SU-DHL-6 (cell line): ENCODE measurements at regions not wholly inside any gene's neighbourhood (a gene's known extent, or its start where the extent isn't known, plus 50 kb on each side); places are given as distances from the start of the nearest gene placed in this dataset.

Experiments
- H2AFZ ChIP-seq: fragments of 200-600 bp; sonication (generic); 2 replicates; pipeline ENCODE4 v1.6.1; 2014; ENCODE audit warnings: low read depth, mild to moderate bottlenecking, moderate library complexity, mixed read lengths, antibody characterized with exemption, low read length; ENCODE audit not compliant: severe bottlenecking
- H3F3A ChIP-seq: fragments of 200-600 bp; shearing (Covaris generic); 2 replicates; pipeline ENCODE4 v1.6.0; 2016; ENCODE audit warnings: antibody characterized with exemption, mild to moderate bottlenecking; ENCODE audit not compliant: insufficient read depth
- H3K27ac ChIP-seq: fragments of 200-600 bp; sonication (generic); 2 replicates; pipeline ENCODE4 v1.5.1; 2016; ENCODE audit warnings: low read depth, mild to moderate bottlenecking, low read length, moderate library complexity, mixed read lengths
- H3K27me3 ChIP-seq: fragments of 200-600 bp; sonication (generic), shearing (Covaris generic); 2 replicates; pipeline ENCODE4 v1.6.0; 2014; ENCODE audit warnings: mild to moderate bottlenecking, low read length
- H3K36me3 ChIP-seq: fragments of 200-600 bp; sonication (generic); 2 replicates; pipeline ENCODE4 v1.6.1; 2014; ENCODE audit warnings: mild to moderate bottlenecking, low read length, mixed read lengths
- H3K4me2 ChIP-seq: fragments of 300-600, 200-600 bp; shearing (Covaris generic), sonication (generic); 2 replicates; pipeline ENCODE4 v1.6.0; 2014; ENCODE audit warnings: low read length, low read depth, mild to moderate bottlenecking; ENCODE audit not compliant: poor library complexity, severe bottlenecking
- H3K4me3 ChIP-seq: fragments of 200-600 bp; sonication (generic); 2 replicates; pipeline ENCODE4 v1.5.1; 2014; ENCODE audit warnings: antibody characterized with exemption, low read length, mild to moderate bottlenecking, mixed read lengths; ENCODE audit not compliant: insufficient read depth, poor library complexity, severe bottlenecking
- H3K79me2 ChIP-seq: fragments of 200-600 bp; sonication (generic); 2 replicates; pipeline ENCODE4 v1.6.1; 2014; ENCODE audit warnings: mild to moderate bottlenecking, low read length, moderate library complexity; ENCODE audit not compliant: insufficient read depth
- H3K9ac ChIP-seq: fragments of 200-600 bp; sonication (generic); 2 replicates; pipeline ENCODE4 v1.7.0; 2014; ENCODE audit warnings: mild to moderate bottlenecking, low read length
- H3K9me2 ChIP-seq: fragments of 200-600 bp; sonication (generic); replicated peaks from 2 replicates; pipeline ENCODE4 v1.6.1; 2014; ENCODE audit warnings: low read length; ENCODE audit not compliant: insufficient read depth
- H3K9me3 ChIP-seq: fragments of 200-600 bp; sonication (generic); 2 replicates; pipeline ENCODE4 v1.6.1; 2014; ENCODE audit warnings: low read length, mixed read lengths; ENCODE audit not compliant: insufficient read depth
- H4K20me1 ChIP-seq: fragments of 200-600 bp; sonication (generic); 2 replicates; pipeline ENCODE4 v1.6.1; 2014; ENCODE audit warnings: low read depth, mild to moderate bottlenecking, antibody characterized with exemption, low read length, moderate library complexity, mixed read lengths
- EZH2phosphoT487 ChIP-seq: fragments of 200-600 bp; sonication (generic), shearing (Covaris generic); conservative IDR thresholded peaks from 2 replicates; pipeline ENCODE4 v1.6.1; 2018; ENCODE audit warnings: mild to moderate bottlenecking, antibody characterized with exemption, low read length, moderate library complexity, mixed read lengths
- TF ChIP-seq, protein P1 (sequence below): fragments of 200-600 bp; sonication (generic); IDR thresholded peaks from one replicate; pipeline ENCODE4 v1.5.1; 2017; ENCODE audit warnings: antibody characterized with exemption, mild to moderate bottlenecking, low read length, moderate library complexity; ENCODE audit not compliant: insufficient read depth, poor library complexity, severe bottlenecking

DNA sequence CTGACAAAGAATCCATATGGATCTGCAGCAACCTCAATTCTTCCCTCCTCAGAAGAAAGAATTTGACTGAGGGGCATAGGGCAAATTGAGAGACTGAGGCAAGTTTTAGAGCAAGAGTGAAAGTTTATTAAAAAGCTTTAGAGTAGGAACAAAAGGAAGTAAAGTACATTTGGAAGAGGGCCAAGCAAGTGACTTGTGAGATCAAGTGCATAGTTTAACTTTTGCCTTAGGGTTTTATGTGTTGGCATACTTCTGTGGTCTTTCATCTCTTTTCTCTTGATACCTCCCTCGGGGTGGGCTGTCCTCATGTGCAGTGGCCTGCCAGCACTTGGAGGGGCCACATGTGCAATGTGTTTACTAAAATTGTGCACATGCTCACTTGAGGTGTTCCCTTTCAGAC, 98.0 kb upstream of the MAGEB16 start:
- Histone ChIP-seq H3K27me3 (no peaks in the 10 kb centered on the region), H3K4me2 (no peak overlapping the region), H3F3A (no peaks in the 10 kb centered on the region), H2AFZ (no peak overlapping the region), H3K4me3 (no peak overlapping the region), H3K27ac (no peak overlapping the region), H3K79me2 (no peaks in the 10 kb centered on the region), H4K20me1 (no peaks in the 10 kb centered on the region), H3K36me3 (no peaks in the 10 kb centered on the region), H3K9me3 (no peaks in the 10 kb centered on the region), H3K9ac (no peak overlapping the region), H3K9me2 (no peaks in the 10 kb centered on the region)
- TF ChIP-seq, protein P1, sequence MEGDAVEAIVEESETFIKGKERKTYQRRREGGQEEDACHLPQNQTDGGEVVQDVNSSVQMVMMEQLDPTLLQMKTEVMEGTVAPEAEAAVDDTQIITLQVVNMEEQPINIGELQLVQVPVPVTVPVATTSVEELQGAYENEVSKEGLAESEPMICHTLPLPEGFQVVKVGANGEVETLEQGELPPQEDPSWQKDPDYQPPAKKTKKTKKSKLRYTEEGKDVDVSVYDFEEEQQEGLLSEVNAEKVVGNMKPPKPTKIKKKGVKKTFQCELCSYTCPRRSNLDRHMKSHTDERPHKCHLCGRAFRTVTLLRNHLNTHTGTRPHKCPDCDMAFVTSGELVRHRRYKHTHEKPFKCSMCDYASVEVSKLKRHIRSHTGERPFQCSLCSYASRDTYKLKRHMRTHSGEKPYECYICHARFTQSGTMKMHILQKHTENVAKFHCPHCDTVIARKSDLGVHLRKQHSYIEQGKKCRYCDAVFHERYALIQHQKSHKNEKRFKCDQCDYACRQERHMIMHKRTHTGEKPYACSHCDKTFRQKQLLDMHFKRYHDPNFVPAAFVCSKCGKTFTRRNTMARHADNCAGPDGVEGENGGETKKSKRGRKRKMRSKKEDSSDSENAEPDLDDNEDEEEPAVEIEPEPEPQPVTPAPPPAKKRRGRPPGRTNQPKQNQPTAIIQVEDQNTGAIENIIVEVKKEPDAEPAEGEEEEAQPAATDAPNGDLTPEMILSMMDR: no peak
- TF ChIP-seq EZH2phosphoT487: no peak

GRCh38 chrX:35711281-35711680, 86.9 kb upstream of the MAGEB16 start:
- Histone ChIP-seq H2AFZ (no peak overlapping the region), H3K9me2 (no peaks in the 10 kb centered on the region)
- no peak for TF ChIP-seq EZH2phosphoT487
- TF ChIP-seq, protein P1: no peak

DNA sequence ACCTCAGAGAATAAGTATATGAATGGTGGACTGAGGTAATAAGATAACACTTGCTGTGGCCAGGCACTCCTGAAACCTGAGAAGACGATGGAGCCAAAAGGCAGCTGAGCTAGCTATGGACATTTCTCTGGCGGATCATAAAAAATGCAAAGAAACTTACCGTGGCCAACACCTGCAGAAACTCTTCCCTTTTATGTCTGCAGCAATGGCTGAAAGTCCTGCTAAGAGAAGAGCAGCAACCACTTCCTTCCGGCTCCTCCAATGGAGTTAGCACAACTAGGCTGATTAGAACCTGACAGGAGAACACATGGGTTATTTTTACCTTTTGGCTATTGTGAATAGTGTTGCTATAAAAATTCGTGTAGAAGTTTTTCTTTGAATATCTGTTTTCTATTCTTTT, 76.0 kb upstream of the MAGEB16 start:
- Histone ChIP-seq H3F3A (no peaks in the 10 kb centered on the region), H3K36me3 (no peaks in the 10 kb centered on the region), H3K9ac (no peak overlapping the region), H3K4me3 (no peak overlapping the region), H3K9me2 (no peaks in the 10 kb centered on the region), H3K27ac (no peak overlapping the region), H4K20me1 (no peaks in the 10 kb centered on the region), H2AFZ (no peak overlapping the region), H3K79me2 (no peaks in the 10 kb centered on the region), H3K27me3 (no peaks in the 10 kb centered on the region), H3K9me3 (no peaks in the 10 kb centered on the region), H3K4me2 (no peak overlapping the region)
- no peak for TF ChIP-seq EZH2phosphoT487
- TF ChIP-seq, protein P1: no peak

More at GRCh38 chrX:35711281-35711680, 86.9 kb upstream of the MAGEB16 start:
- H3K36me3 ChIP-seq: no peaks in the 10 kb centered on the region
- no peaks in the 10 kb centered on the region for H3K27me3 ChIP-seq
- H3K4me2 ChIP-seq: no peak overlapping the region
- no peak overlapping the region for H3K4me3 ChIP-seq
- no peaks in the 10 kb centered on the region for H3K9me3 ChIP-seq
- no peaks in the 10 kb centered on the region for H3K79me2 ChIP-seq
- H3F3A ChIP-seq: no peaks in the 10 kb centered on the region
- no peak overlapping the region for H3K27ac ChIP-seq
- H4K20me1 ChIP-seq: no peaks in the 10 kb centered on the region
- no peak overlapping the region for H3K9ac ChIP-seq
